Thyroid gland (tissue), 4 donors: ENCODE measurements at regions not wholly inside any gene's neighbourhood (a gene's known extent, or its start where the extent isn't known, plus 50 kb on each side); places are given as distances from the start of the nearest gene placed in this dataset.
A peak's percentile ranks its signal among the peaks of the same experiment; 100 is the strongest.

Source experiments
- DNase-seq, 2 donors: peaks; one replicate each; pipeline ENCODE4 v3.0.0-alpha.2; 2019
- H3K27ac ChIP-seq, 3 donors: fragments of 200-600 bp; sonication (generic); 1 replicate in 2 of 3; 2 replicates in 1 of 3; pipeline ENCODE4 v1.5.1; 2016 to 2019; ENCODE audit warnings: mild to moderate bottlenecking in 1 of 3, moderate library complexity in 1 of 3
- H3K27me3 ChIP-seq: fragments of 200-600 bp; sonication (generic); one replicate; pipeline ENCODE4 v1.5.1; 2019
- H3K36me3 ChIP-seq, 2 donors: fragments of 200-600 bp; sonication (generic); one replicate each; pipeline ENCODE4 v1.5.1; 2016 to 2019
- H3K4me1 ChIP-seq, 2 donors: fragments of 200-600 bp; sonication (generic); one replicate each; pipeline ENCODE4 v1.5.1; 2017 to 2019
- H3K4me3 ChIP-seq, 3 donors: fragments of 200-600 bp; sonication (generic); replicated peaks in 1 of 3; 1 replicate in 2 of 3; 2 replicates in 1 of 3; pipeline ENCODE4 v1.5.1; 2016; ENCODE audit warnings: mild to moderate bottlenecking in 1 of 3
- H3K9me3 ChIP-seq: fragments of 200-600 bp; sonication (generic); one replicate; pipeline ENCODE4 v1.5.1; 2017
- POLR2A ChIP-seq, 2 donors: fragments of 450-650 bp; IDR thresholded peaks; one replicate each; pipeline ENCODE4 v1.6.1; 2017; ENCODE audit warnings: antibody characterized with exemption in 2 of 2, mild to moderate bottlenecking in 2 of 2, moderate library complexity in 1 of 2
- WGBS, 2 donors: methylation state at CpG; one replicate each; pipeline ENCODE4 v1.1.5; 2017; 5-methylcytosine and 5-hydroxymethylcytosine counted together
- intact Hi-C: fragments of 100-400 bp; cut with DNase I; formaldehyde crosslinking; loops from one replicate; pipeline ENCODE4 v1.15.1; 2023
- TF ChIP-seq, protein P1 (sequence below), 6 experiments: fragments of 200-600 bp in 3 of 6; fragments of 450-650 bp in 3 of 6; sonication (generic) in 3 of 6; IDR thresholded peaks; one replicate each; pipeline ENCODE4 v1.5.1; 2016 to 2019; ENCODE audit warnings: antibody characterized with exemption in 6 of 6, mild to moderate bottlenecking in 2 of 6, inconsistent platforms in 1 of 6, moderate library complexity in 1 of 6

DNA sequence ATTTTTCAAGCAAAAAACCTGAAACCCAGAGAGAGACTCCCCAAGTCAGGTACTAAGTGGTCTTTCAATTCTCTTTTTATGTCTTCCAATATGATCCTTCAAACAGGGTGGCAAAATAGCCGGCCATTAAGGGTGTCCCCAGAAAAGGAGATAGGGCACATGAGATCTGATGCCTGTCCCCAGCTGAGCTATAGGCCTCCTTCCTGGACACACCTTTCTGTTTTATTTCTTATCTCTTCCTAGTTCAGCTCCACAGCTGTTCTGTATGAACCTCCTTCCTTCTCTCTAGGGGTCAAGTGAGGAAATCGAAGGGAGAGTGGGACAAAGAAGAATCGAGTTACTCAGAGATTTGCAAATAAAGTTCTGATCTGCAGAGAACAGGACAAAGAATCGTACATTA, 112.4 kb upstream of the ATP1A1 start:
- Histone ChIP-seq H3K9me3 (no peaks in the 10 kb centered on the region), H3K4me3 (no peak overlapping the region), H3K27me3 (no peaks in the 10 kb centered on the region), H3K4me1 (peaks cover 31 to 36% of the 10 kb centered on the region in 2 donors), H3K36me3 (no peaks in the 10 kb centered on the region), H3K27ac (no peak overlapping the region)
- intact Hi-C loops = no loop called here
- no peak for DNase-seq
- WGBS, 2 donors = 81 to 82% methylated on average over 4 of the region's 4 CpGs
- TF ChIP-seq POLR2A (IDR thresholded peaks at IDR 0.05) = no peak
- TF ChIP-seq, protein P1, sequence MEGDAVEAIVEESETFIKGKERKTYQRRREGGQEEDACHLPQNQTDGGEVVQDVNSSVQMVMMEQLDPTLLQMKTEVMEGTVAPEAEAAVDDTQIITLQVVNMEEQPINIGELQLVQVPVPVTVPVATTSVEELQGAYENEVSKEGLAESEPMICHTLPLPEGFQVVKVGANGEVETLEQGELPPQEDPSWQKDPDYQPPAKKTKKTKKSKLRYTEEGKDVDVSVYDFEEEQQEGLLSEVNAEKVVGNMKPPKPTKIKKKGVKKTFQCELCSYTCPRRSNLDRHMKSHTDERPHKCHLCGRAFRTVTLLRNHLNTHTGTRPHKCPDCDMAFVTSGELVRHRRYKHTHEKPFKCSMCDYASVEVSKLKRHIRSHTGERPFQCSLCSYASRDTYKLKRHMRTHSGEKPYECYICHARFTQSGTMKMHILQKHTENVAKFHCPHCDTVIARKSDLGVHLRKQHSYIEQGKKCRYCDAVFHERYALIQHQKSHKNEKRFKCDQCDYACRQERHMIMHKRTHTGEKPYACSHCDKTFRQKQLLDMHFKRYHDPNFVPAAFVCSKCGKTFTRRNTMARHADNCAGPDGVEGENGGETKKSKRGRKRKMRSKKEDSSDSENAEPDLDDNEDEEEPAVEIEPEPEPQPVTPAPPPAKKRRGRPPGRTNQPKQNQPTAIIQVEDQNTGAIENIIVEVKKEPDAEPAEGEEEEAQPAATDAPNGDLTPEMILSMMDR (IDR thresholded peaks at IDR 0.05) = no peak

DNA sequence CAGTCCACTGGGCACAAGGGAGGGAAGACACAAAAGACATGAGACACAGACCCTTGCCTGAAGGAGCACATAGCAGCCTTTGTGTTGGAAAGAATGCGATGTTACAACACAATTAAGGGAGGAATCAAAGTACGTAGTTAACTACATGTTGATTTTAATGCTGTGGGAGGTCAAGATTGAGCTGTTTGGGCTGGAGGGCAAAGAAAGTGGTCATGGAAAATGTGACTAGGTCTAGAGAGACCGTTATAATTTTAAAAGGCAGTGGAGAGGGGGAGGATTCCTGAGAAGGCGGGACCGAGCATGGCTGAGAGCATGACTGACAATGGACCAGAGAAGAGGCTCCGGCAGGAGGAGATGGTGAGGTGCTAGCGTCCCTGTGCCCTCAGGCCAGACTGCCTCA, 111.8 kb upstream of the ATP1A1 start:
- no peak for DNase-seq
- TF ChIP-seq POLR2A (IDR thresholded peaks at IDR 0.05) = no peak
- TF ChIP-seq, protein P1 (IDR thresholded peaks at IDR 0.05) = no peak
- Histone ChIP-seq H3K27me3 (no peaks in the 10 kb centered on the region), H3K27ac (no peak overlapping the region), H3K36me3 (no peaks in the 10 kb centered on the region), H3K4me3 (no peak overlapping the region), H3K9me3 (no peaks in the 10 kb centered on the region), H3K4me1 (peaks cover 25 to 31% of the 10 kb centered on the region in 2 donors)
- WGBS, 2 donors = 77% methylated on average over 7 of the region's 7 CpGs
- intact Hi-C loops = no loop called here

DNA sequence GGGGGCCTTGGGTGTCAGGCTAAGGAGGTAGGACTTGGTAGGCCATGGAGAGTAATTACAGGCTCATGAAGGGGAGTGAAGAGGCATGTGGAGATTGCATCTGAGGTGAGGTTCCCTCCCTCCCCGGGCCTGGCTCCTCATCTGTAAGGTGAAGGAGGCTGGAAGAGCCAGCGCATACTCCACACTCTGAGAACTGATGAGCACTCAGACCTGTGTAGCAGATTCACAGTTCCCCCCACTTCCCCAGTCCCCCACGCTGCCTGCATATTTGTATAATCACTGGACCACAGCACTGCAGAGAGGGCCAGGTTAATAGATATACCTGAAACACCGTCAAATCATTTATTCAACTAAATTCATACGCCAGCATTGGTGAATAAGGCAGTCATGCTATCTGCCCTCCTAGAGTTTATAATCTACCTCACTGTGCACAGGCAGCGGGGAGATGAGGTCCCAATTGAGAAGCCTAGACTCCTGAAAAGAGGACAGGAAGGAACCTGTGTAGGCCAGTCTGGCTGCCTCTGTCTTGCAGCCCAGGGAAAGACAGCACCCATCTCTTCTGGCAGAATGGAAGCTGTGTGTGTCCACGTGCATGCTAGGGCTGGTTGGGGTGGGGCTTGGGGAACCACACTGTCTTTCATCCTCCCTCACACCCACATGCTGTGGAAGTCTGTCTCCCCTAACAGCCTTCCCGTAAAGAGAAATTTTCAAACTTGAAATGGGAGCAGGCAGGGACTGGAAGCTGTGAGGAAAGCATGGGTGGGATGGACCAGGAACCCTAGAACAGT, 110.6 kb upstream of the ATP1A1 start:
- intact Hi-C loops = no loop called here
- DNase-seq = no peak

DNA sequence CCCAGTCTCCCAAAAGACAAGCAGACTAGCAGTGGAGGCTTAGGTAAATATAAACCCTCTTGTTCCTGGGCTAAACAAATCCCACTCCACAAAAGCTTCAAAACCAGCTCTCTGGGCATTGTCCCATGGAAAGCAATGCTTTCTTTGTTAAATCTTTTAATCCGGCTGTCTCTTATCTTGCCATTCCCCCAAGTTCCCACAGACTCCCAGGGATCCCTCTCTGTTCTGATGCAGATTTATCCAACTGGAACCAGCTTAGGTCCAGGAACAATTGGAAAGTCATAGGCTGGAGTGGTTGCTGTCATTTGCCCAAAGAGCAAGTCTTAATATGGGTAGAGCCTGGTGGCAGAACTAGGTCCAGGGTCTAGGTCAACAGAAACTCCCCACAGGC, 110.1 kb upstream of the ATP1A1 start:
- Histone ChIP-seq H3K27me3 (no peaks in the 10 kb centered on the region), H3K4me1 (peaks cover 25 to 33% of the 10 kb centered on the region in 2 donors), H3K9me3 (no peaks in the 10 kb centered on the region), H3K4me3 (no peak overlapping the region), H3K36me3 (no peaks in the 10 kb centered on the region), H3K27ac (peak overlapping the region; percentile 0 to 49 (median 31))
- TF ChIP-seq, protein P1 (IDR thresholded peaks at IDR 0.05) = no peak
- no peak for TF ChIP-seq POLR2A (IDR thresholded peaks at IDR 0.05)
- 30 to 69% methylated on average over 1 of the region's 1 CpG for WGBS, 2 donors
- intact Hi-C loops = no loop called here
- no peak for DNase-seq

More for the DNA sequence above, 110.6 kb upstream of the ATP1A1 start:
- 62 to 66% methylated on average over 8 of the region's 8 CpGs for WGBS, 2 donors
- no peak for TF ChIP-seq POLR2A (IDR thresholded peaks at IDR 0.05)
- TF ChIP-seq, protein P1 (IDR thresholded peaks at IDR 0.05) = no peak
- H3K4me3 ChIP-seq = no peak overlapping the region
- H3K27ac ChIP-seq = peak overlapping the region; percentile 2 to 49 (median 31)
- peaks cover 24 to 28% of the 10 kb centered on the region in 2 donors for H3K4me1 ChIP-seq
- no peaks in the 10 kb centered on the region for H3K27me3 ChIP-seq
- no peaks in the 10 kb centered on the region for H3K36me3 ChIP-seq
- H3K9me3 ChIP-seq = no peaks in the 10 kb centered on the region
